ENCODE measurements at regions not wholly inside any gene's neighbourhood (a gene's known extent, or its start where the extent isn't known, plus 50 kb on each side); places are given as distances from the start of the nearest gene placed in this dataset.
"Not testable (repeated sequence)": the region's sequence is repeated elsewhere in the genome, so short reads cannot be mapped to it uniquely, and the experiment has no call there.

DNA sequence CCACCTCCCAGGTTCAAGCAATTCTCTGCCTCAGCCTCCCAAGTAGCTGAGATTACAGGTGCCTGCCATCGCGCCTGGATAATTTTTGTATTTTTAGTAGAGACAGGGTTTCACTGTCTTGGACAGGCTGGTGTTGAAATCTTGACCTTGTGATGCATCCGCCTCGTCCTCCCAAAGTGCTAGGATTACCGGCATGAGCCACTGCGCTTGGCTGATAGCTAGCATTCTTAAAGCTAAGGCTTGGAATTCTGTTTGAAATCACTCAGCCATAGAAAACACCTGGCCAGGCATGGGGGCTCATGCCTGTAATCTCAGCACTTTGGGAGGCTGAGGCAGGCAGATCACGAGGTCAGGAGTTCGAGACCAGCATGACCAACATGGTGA lies 105.6 kb downstream of the ZNF486 start:
- not testable (repeated sequence) for TF ChIP-seq CTCF (IDR thresholded peaks at IDR 0.05 in 8 of 11, conservative IDR thresholded peaks at IDR 0.05 in 3 of 11); POLR2AphosphoS5 (IDR thresholded peaks at IDR 0.05)
